Caco-2 (cell line): ENCODE measurements at regions not wholly inside any gene's neighbourhood (a gene's known extent, or its start where the extent isn't known, plus 50 kb on each side); places are given as distances from the start of the nearest gene placed in this dataset.

Experiments used
- BruUV-seq: library from RNA; stranded (reverse); fragments of 400-500 nt; replicated peaks from 2 replicates; lab custom pipeline; 2021; lab: Mats Ljungman, UMichigan
- CTCF ChIA-PET: fragments of 300-600 bp; sonication (Branson Sonifier 250); formaldehyde crosslinking; loops from one replicate; lab custom pipeline; 2022; ENCODE audit warnings: antibody characterized with exemption; lab: Charles Lee
- POLR2A ChIA-PET: fragments of 300-600 bp; sonication (Branson Sonifier 250); formaldehyde crosslinking; loops from one replicate; lab custom pipeline; 2022; ENCODE audit warnings: antibody characterized with exemption; lab: Charles Lee
- DNase-seq, 2 experiments: peaks; one replicate each; pipeline versions ENCODE4 v3.0.0 to v3.0.0-alpha.2; 2020 to 2022
- H3K27me3 ChIP-seq: replicated peaks from 2 replicates; pipeline ENCODE4 v1.6.0; 2011; ENCODE audit warnings: low read length; ENCODE audit not compliant: control insufficient read depth, insufficient read depth
- H3K36me3 ChIP-seq: 2 replicates; pipeline ENCODE4 v1.5.1; 2011; ENCODE audit warnings: low read length; ENCODE audit not compliant: control insufficient read depth, insufficient read depth
- H3K4me1 ChIP-seq: fragments of 250-450 bp; sonication (Bioruptor Pico); 2 replicates; pipeline ENCODE4 v1.5.1; 2020; ENCODE audit warnings: mild to moderate bottlenecking
- H3K4me3 ChIP-seq: 2 replicates; pipeline ENCODE4 v1.5.1; 2011; ENCODE audit warnings: low read depth, mild to moderate bottlenecking, control low read depth, low read length
- H3K9me3 ChIP-seq: fragments of 250-450 bp; sonication (Bioruptor Pico); 2 replicates; pipeline ENCODE4 v1.5.1; 2020; ENCODE audit warnings: mild to moderate bottlenecking, moderate library complexity
- H3K27ac Mint-ChIP-seq: one replicate; pipeline ENCODE4 v1.8.0; 2022; ENCODE audit warnings: mixed read lengths; ENCODE audit not compliant: unreplicated experiment
- H3K27me3 Mint-ChIP-seq: one replicate; pipeline ENCODE4 v1.8.0; 2022; ENCODE audit warnings: mixed read lengths; ENCODE audit not compliant: insufficient read depth, unreplicated experiment
- H3K36me3 Mint-ChIP-seq: one replicate; pipeline ENCODE4 v1.8.0; 2022; ENCODE audit warnings: mild to moderate bottlenecking, mixed read lengths; ENCODE audit not compliant: insufficient read depth, unreplicated experiment
- H3K4me1 Mint-ChIP-seq: one replicate; pipeline ENCODE4 v1.8.0; 2022; ENCODE audit warnings: low read depth, mixed read lengths; ENCODE audit not compliant: unreplicated experiment
- H3K4me3 Mint-ChIP-seq: one replicate; pipeline ENCODE4 v1.8.0; 2022; ENCODE audit warnings: mild to moderate bottlenecking, moderate library complexity, mixed read lengths; ENCODE audit not compliant: unreplicated experiment
- H3K9me3 Mint-ChIP-seq: one replicate; pipeline ENCODE4 v1.8.0; 2022; ENCODE audit warnings: mixed read lengths; ENCODE audit not compliant: unreplicated experiment
- CTCF ChIP-seq, 2 experiments: fragments of 200-600 bp in 1 of 2; IDR thresholded peaks; 1 replicate in 1 of 2; 2 replicates in 1 of 2; pipeline versions ENCODE4 v1.5.1 to v1.8.0; 2011 to 2022; ENCODE audit warnings: antibody characterized with exemption in 1 of 2, control low read depth in 1 of 2, inconsistent platforms in 1 of 2, low read depth in 1 of 2, low read length in 1 of 2, mild to moderate bottlenecking in 1 of 2, moderate library complexity in 1 of 2; ENCODE audit not compliant: insufficient read depth in 1 of 2, severe bottlenecking in 1 of 2, unreplicated experiment in 1 of 2
- intact Hi-C: fragments of 100-400 bp; cut with micrococcal nuclease; formaldehyde crosslinking; loops from one replicate; pipeline ENCODE4 v1.10.0; 2022; ENCODE audit not compliant: unreplicated experiment

- TF ChIP-seq CTCF (IDR thresholded peaks at IDR 0.05; ENCODE audit: insufficient read depth in 1 of 2, low read depth in 1 of 2, low read length in 1 of 2, severe bottlenecking in 1 of 2, unreplicated experiment in 1 of 2), result no peak
- CTCF ChIA-PET, result interaction anchor here (0.9 kb wide), 1 partner anchor 10 kb away, joined by 3 read pairs; no protein-coding TSS in a partner anchor
- POLR2A ChIA-PET, result no interaction called here
- H3K9me3 Mint-ChIP-seq, result peaks cover 3% of the 10 kb centered on the region
- H3K27me3 ChIP-seq, result 0 out of 2 replicates have a peak, but pooled peaks cover 2% of the 10 kb centered on the region
- no peaks in the 10 kb centered on the region for H3K4me1 Mint-ChIP-seq
- no peak overlapping the region for H3K27ac Mint-ChIP-seq
- no peaks in the 10 kb centered on the region for H3K9me3 ChIP-seq
- no peaks in the 10 kb centered on the region for H3K36me3 Mint-ChIP-seq
- no peaks in the 10 kb centered on the region for H3K4me1 ChIP-seq
- no peaks in the 10 kb centered on the region for H3K36me3 ChIP-seq
- H3K4me3 ChIP-seq, result no peak overlapping the region
- no TSS peak for BruUV-seq
- DNase-seq, result peak in 1 of 2 experiments; percentile 16
- intact Hi-C loops, result no loop called here
- H3K4me3 Mint-ChIP-seq, result no peak overlapping the region
- peaks cover 10% of the 10 kb centered on the region for H3K27me3 Mint-ChIP-seq
These were observed 305.4 kb downstream of the FOXL1 start for GRCh38 chr16:86883583-86884389.

GRCh38 chr16:86884390-86884650 is 306.0 kb downstream of the FOXL1 start:
- Mint-ChIP-seq H3K9me3 (peaks cover 8% of the 10 kb centered on the region), H3K4me1 (no peaks in the 10 kb centered on the region), H3K36me3 (no peaks in the 10 kb centered on the region), H3K27me3 (peaks cover 10% of the 10 kb centered on the region), H3K4me3 (no peak overlapping the region), H3K27ac (no peak overlapping the region)
- Histone ChIP-seq H3K4me3 (no peak overlapping the region), H3K4me1 (no peaks in the 10 kb centered on the region), H3K9me3 (no peaks in the 10 kb centered on the region), H3K36me3 (no peaks in the 10 kb centered on the region), H3K27me3 (0 out of 2 replicates have a peak, but pooled peaks cover 2% of the 10 kb centered on the region)
- CTCF ChIA-PET, result no interaction called here
- DNase-seq, result peak in 1 of 2 experiments; percentile 22
- intact Hi-C loops, result no loop called here
- POLR2A ChIA-PET, result no interaction called here
- no TSS peak for BruUV-seq
- TF ChIP-seq CTCF (IDR thresholded peaks at IDR 0.05; ENCODE audit: insufficient read depth in 1 of 2, low read depth in 1 of 2, low read length in 1 of 2, severe bottlenecking in 1 of 2, unreplicated experiment in 1 of 2), result no peak

GRCh38 chr16:86885139-86885538 is 306.8 kb downstream of the FOXL1 start:
- Histone ChIP-seq H3K9me3 (no peaks in the 10 kb centered on the region), H3K36me3 (no peaks in the 10 kb centered on the region), H3K4me3 (no peak overlapping the region), H3K4me1 (no peaks in the 10 kb centered on the region), H3K27me3 (0 out of 2 replicates have a peak, but pooled peaks cover 2% of the 10 kb centered on the region)
- intact Hi-C loops, result no loop called here
- POLR2A ChIA-PET, result no interaction called here
- peaks cover 15% of the 10 kb centered on the region for H3K9me3 Mint-ChIP-seq
- DNase-seq, result no peak
- H3K4me3 Mint-ChIP-seq, result no peak overlapping the region
- H3K4me1 Mint-ChIP-seq, result no peaks in the 10 kb centered on the region
- H3K36me3 Mint-ChIP-seq, result no peaks in the 10 kb centered on the region
- H3K27ac Mint-ChIP-seq, result no peak overlapping the region
- TF ChIP-seq CTCF (IDR thresholded peaks at IDR 0.05; ENCODE audit: insufficient read depth in 1 of 2, low read depth in 1 of 2, low read length in 1 of 2, severe bottlenecking in 1 of 2, unreplicated experiment in 1 of 2), result no peak
- BruUV-seq, result no TSS peak
- H3K27me3 Mint-ChIP-seq, result peaks cover 10% of the 10 kb centered on the region
- CTCF ChIA-PET, result no interaction called here
